Stimulated activated CD4-positive, alpha-beta T cell treated with anti-CD3 and anti-CD28 coated beads, TNF-alpha, amount 100 ng/mL, for 24 hours (primary cell): ENCODE measurements at regions not wholly inside any gene's neighbourhood (a gene's known extent, or its start where the extent isn't known, plus 50 kb on each side); places are given as distances from the start of the nearest gene placed in this dataset.

ENCODE experiments used
- DNase-seq, 3 experiments: peaks; one replicate each; pipeline ENCODE4 v3.0.0-alpha.2; 2020; ENCODE audit warnings: low read depth in 3 of 3

- no peak for DNase-seq
Measured at GRCh38 chr10:128373831-128374230, 247.6 kb upstream of the MKI67 start.

- no peak for DNase-seq
Measured at GRCh38 chr10:128375171-128375570, 248.9 kb upstream of the MKI67 start.

DNA sequence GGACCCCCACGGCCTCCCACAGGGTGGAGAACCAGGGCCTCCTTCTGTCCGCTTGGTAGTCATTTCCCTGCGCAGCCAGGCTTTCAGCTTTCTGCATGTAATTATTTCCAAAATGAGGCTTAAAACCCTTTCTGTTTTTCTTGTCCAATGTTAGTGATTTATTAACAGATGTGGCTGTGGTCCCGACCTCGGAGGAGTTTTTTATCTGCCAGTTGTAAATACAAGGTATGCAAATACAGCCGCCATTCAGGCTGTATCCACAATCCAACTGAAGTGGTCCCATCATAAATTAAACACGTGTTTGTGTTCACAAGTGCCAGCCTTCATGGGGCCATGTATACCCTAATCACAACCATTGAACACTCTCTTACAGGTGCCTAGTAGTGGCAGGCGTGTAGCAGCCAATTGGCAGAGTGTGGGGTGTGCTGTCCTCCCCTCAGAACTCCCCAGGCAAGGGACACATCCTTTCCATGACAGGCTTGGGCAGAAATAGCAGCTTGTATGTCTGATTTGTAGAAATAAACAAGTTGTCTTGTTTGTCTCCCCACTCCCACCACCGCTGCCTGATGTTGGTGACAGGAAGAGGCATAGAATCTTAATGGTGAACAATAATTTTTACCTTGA lies 251.3 kb upstream of the MKI67 start:
- no peak for DNase-seq

- no peak for DNase-seq
Measured at GRCh38 chr10:128377988-128378387, 251.8 kb upstream of the MKI67 start.

GRCh38 chr10:128380946-128381345 lies 254.7 kb upstream of the MKI67 start:
- no peak for DNase-seq

DNA sequence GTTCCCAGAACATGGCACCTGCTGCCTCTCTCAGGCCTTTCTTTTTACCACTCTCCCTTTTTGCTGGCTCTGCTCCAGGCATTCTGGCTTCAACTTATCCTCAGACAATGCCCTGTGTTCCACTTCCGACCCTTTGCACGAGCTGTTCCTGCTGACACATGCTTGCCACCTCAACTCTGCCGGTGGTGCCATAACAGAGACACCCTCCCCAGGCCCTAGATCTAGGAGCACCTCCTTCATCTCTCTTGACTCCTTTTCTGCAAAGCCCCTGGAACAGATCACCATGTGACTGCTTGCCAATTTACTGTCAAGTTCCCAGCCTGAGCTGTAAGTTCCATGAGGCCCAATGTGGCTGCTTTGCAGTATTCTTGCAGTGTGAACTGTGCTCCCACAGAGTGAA lies 256.0 kb upstream of the MKI67 start:
- no peak for DNase-seq

DNA sequence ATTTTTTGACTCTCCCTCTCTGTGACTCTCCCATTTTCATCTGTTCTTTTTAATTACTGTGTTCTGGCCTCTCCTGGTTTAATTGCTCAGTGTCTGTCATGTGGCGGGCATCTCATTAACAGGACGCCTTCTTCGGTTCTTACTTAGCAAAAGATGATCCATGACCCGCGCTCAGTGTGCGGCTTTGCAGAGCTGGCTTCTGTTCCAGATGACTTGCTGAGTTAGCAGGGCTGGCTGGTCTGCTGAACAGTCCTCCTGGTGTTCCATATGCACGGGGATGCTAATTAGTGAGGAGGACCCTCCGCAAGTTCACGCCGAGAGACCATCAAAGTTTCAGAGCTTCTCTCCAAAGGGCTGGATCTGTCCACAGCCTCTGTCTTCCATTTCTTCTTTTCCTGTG lies 258.6 kb upstream of the MKI67 start:
- no peak for DNase-seq

DNA sequence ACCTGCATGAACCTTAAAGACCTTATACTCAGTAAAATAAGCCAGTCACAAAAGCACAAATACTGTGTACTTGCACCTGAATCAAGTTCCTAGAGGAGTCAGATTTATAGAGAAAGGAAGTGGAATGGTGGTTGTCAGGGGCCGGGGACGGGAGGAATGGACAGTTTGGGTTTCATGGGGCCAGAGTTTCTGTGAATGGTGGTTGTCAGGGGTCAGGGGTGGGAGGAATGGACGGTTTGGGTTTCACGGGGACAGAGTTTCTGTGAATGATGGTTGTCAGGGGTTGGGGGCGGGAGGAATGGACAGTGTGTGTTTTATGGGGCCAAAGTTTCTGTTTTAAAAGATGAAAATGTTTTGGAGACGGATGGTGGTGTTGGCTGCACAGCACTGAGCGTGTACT lies 260.0 kb upstream of the MKI67 start:
- DNase-seq, result no peak

DNA sequence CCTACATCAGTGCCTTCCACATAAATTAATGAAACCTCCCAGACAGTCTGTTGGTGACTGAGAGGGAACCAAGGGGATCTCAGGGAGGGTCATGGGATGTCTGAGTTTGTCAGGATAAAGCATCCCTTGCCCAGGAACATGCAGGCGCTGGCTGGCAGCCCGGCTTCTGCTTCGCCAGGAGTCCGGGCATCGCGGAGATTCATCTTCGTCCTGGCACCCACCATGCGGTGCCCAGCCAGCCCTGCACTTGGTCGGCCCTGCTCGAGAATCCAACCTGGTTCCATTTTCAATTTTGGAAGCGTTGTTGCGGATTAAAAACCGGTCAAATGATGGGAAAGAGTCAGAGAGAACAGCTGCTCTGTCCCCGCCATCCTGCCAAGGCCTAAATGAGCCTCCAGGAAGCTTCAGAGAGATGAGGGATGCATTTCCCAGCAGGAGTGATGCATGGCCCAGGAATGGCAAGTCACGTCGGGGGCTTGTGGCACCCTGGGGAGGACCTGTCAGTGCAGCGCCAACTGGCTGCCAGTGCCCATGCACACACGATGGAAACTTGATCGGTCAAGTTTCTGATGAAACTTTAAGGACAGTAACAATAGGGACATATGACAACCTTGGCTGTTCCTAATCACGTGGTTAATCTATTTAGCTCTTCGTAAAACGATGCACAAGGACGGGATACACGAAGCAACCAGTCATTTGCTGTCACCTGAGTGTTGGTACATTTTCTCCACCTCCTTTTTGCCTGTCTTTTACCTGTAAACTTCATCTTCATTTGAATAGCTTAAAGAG lies 260.8 kb upstream of the MKI67 start:
- no peak for DNase-seq

- no peak for DNase-seq
Measured at GRCh38 chr10:128390596-128390995, 264.4 kb upstream of the MKI67 start.

DNA sequence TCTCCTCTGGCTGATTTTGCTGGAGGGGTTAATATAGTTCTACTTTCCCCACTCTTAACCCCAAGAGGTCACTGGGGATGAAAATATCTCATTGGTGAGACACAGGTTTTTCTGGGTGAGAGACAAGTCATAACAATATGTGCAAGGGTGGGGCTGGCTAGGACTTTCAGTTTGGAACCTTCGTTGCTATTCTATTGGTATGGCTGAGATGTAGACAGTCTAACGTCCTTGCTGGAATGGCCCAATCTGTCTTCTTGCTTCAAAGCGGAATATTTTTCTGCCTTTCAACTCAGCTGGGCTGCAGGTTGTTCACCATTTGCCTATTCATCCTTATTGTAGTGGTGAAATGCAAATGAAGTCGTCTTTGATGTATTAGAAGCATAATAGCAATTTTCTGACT lies 267.3 kb upstream of the MKI67 start:
- no peak for DNase-seq

- no peak for DNase-seq
Measured at GRCh38 chr10:128398118-128398517, 271.9 kb upstream of the MKI67 start.

DNA sequence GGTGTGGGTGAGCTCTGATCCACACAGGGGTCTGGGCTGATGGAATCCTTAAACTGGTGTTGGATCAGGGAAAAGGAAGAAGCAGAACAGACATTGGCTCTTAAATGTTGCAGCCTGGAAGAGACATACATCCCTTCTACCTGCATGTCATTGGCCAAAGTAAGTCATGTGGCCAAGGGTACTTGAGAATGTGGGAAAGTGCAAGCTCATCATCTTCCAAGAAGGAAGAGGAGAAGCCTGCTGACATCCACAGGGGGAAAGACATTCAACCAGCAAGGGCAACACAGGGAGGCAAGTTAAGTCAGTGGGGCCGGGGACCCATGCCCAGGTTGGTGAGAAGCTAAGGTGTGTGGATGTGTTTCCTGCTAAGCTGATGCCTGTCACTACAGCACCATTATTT lies 272.8 kb upstream of the MKI67 start:
- DNase-seq, result no peak

DNA sequence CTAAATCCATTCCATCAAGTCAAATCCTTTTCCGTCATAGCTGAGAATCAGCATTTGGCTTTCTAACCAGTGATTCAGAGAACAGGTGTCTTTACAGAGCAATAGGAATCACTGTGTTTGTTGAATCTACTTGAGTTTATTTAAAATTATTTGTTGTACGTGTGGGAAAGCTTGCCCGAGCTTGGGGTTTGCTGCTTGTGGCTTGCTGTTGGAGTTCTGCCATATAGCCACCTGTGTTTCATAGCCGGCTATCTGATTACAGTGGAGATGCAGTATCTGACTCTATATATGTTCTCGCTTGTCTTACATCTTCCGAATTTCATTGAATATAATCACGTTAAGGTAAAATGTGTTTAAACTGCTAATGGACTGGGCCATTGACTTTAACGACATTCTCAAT lies 274.3 kb upstream of the MKI67 start:
- no peak for DNase-seq

DNA sequence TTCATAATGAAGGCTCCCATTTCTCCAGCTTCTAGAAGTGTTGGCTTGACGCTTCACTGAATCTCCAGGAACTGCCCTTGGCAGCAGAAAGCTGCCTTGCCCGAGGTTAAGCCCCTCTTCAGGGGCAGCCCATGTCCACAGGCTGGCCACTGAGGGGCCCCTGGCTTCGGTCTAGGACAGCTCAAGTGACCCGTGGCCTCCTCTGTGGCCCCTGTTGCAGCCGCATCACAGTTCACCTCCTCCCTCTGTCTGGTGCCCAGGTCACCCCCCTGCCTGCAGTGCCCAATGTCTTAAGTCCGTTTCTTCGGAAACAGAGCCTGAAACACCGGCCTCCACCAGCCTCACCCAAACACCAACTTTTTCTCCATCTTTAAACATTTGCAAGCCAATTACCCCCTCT lies 279.2 kb upstream of the MKI67 start:
- DNase-seq, result no peak

- no peak for DNase-seq
Measured at GRCh38 chr10:128411643-128412042, 285.4 kb upstream of the MKI67 start.

GRCh38 chr10:128414568-128414967 lies 288.3 kb upstream of the MKI67 start:
- no peak for DNase-seq

DNA sequence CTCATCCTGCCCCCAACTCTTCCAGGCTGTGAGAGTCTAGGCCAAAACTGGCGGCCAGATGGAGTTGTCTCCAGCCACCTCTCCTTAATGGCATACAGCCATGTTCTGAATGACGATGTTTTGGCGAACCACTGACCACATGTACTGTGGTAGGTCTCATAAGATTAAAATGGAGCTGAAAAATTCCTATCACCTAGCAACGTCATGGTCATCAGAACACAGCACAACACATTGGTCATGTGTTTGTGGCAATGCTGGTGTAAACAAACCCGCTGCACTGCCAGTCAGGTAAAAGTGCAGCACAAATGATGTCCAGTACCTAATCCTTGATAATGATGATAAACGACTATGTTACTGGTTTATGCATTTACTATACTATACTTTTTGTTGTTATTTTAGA lies 290.0 kb upstream of the MKI67 start:
- DNase-seq, result no peak

GRCh38 chr10:128417826-128418225 lies 291.6 kb upstream of the MKI67 start:
- DNase-seq, result no peak

DNA sequence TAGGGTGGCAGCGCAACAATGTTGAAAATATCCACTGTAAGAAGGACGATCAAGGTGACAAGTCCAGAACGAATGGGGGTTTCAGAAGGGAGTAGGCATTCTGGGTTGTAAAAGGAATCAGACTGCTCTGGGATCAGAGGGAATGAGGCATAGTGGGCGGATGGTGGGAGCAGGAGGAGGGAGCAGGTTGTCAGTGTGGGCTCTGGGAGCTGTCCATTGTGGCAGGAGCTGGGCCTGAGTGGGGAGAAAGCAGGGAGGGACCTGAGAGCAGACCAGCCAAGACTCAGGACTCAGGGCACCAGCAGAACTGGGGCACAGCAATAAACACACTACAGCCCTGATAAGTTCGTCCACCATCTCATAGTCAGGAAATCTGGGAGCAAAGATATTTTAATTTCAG lies 292.6 kb upstream of the MKI67 start:
- DNase-seq, result no peak

- no peak for DNase-seq
Measured at GRCh38 chr10:128419466-128420019, 293.3 kb upstream of the MKI67 start.

GRCh38 chr10:128420623-128421022 lies 294.4 kb upstream of the MKI67 start:
- DNase-seq, result no peak

DNA sequence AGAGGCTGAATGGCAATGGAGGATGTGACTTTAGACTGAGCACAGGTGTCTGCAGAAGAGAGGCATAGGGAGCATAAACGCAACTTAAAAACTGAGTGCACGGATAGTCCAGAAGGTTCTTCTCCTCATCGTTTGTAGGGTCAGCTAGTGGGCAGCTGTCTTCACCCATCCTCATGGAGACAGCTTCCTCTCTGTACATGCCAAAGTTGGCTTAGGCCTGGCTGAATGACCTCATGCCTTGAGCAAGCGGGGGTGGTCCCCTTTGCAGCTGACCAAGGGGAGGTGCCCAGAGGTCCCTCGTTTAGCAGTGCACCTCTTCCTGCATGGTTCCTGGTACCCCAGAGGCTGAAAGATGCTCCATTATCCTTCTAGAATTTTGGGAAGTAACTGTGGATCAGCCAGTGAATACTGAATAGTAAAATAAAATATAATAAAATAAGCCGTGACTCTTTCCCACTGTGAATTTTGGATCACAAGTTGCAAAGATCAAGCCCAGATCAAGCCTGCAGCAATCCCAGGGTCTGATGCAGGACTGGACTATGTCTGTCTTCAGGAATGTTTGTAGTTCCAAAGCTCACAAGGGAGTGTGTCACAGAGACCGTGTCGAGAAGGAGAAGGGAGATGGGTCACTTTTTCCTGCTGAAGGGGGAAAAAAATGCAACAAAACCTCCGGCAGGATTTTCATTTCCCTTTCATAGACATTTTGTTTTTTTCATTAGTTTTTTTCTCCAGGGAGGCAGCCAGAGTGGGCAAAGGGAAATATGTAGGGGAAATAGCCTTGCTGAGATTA lies 295.3 kb upstream of the MKI67 start:
- no peak for DNase-seq
